Esophagus squamous epithelium (tissue), 4 donors: ENCODE measurements at regions not wholly inside any gene's neighbourhood (a gene's known extent, or its start where the extent isn't known, plus 50 kb on each side); places are given as distances from the start of the nearest gene placed in this dataset.
"Not testable (repeated sequence)": the region's sequence is repeated elsewhere in the genome, so short reads cannot be mapped to it uniquely, and the experiment has no call there.

ENCODE experiments used
- POLR2A ChIP-seq, 4 donors: fragments of 450-650 bp; IDR thresholded peaks; one replicate each; pipeline ENCODE4 v1.6.1; 2017; ENCODE audit warnings: antibody characterized with exemption in 4 of 4, mild to moderate bottlenecking in 4 of 4, moderate library complexity in 3 of 4
- TF ChIP-seq, protein P1 (sequence below), 6 experiments: fragments of 450-650 bp in 4 of 6; fragments of 200-600 bp in 2 of 6; sonication (generic) in 2 of 6; IDR thresholded peaks; one replicate each; pipeline ENCODE4 v1.5.1; 2016 to 2019; ENCODE audit warnings: antibody characterized with exemption in 6 of 6, mild to moderate bottlenecking in 4 of 6, moderate library complexity in 4 of 6

DNA sequence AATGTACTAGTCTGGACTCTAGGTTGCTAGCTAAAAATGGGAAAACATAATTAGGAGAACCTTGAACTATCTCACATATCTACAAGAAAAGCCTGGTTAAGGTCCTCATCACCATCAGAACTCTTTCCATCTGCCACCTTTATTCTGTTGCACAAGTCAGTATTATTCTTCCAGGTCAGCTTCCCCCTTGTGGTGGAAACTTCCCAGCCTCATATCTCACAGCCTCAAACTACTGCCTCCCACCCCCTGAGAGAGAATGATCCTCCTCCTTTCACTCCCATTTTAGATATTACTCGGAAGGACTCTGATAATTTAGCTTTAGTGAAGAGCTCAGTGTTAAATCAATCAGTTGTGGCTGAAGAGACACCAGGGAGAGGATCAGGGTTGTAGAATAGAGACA is 197.3 kb downstream of the ZNF92 start:
- TF ChIP-seq, protein P1, sequence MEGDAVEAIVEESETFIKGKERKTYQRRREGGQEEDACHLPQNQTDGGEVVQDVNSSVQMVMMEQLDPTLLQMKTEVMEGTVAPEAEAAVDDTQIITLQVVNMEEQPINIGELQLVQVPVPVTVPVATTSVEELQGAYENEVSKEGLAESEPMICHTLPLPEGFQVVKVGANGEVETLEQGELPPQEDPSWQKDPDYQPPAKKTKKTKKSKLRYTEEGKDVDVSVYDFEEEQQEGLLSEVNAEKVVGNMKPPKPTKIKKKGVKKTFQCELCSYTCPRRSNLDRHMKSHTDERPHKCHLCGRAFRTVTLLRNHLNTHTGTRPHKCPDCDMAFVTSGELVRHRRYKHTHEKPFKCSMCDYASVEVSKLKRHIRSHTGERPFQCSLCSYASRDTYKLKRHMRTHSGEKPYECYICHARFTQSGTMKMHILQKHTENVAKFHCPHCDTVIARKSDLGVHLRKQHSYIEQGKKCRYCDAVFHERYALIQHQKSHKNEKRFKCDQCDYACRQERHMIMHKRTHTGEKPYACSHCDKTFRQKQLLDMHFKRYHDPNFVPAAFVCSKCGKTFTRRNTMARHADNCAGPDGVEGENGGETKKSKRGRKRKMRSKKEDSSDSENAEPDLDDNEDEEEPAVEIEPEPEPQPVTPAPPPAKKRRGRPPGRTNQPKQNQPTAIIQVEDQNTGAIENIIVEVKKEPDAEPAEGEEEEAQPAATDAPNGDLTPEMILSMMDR (IDR thresholded peaks at IDR 0.05) = not testable (repeated sequence)
- not testable (repeated sequence) for TF ChIP-seq POLR2A (IDR thresholded peaks at IDR 0.05)
